ENCODE measurements at regions not wholly inside any gene's neighbourhood (a gene's known extent, or its start where the extent isn't known, plus 50 kb on each side); places are given as distances from the start of the nearest gene placed in this dataset.

DNA sequence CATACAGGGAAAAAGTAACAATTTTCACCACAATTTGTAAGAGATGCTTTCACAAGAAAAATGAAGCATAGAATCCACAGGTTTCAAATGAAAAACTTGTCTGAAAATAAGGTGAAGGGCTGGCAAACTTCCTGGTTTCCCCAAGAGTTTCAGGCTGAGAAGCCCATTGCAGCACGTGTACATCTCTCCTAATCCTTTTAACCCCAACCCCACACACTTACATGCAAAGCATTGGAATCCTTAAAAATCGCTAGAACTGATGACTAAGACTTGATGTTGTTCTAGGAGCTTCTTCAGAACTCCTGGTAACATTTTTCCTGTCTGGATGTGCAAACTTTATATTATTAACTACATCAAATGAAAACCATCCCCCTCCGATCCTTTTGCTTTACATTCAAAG, 317.8 kb upstream of the RGMB start:
- no peak for TF ChIP-seq GABPA (IDR thresholded peaks at IDR 0.05; ENCODE audit: borderline replicate concordance, insufficient read depth, low read length)
- TF ChIP-seq, protein P1, sequence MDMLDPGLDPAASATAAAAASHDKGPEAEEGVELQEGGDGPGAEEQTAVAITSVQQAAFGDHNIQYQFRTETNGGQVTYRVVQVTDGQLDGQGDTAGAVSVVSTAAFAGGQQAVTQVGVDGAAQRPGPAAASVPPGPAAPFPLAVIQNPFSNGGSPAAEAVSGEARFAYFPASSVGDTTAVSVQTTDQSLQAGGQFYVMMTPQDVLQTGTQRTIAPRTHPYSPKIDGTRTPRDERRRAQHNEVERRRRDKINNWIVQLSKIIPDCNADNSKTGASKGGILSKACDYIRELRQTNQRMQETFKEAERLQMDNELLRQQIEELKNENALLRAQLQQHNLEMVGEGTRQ (IDR thresholded peaks at IDR 0.05; ENCODE audit: low read length) = no peak
- no peak for TF ChIP-seq TAF7 (optimal IDR thresholded peaks at IDR 0.05; ENCODE audit: borderline replicate concordance, low read depth, low read length)
- no peak for TF ChIP-seq EP300 (IDR thresholded peaks at IDR 0.05; ENCODE audit: borderline replicate concordance in 1 of 2, low read depth in 2 of 2, low read length in 2 of 2)
- no peak for TF ChIP-seq HDAC6 (IDR thresholded peaks at IDR 0.05; ENCODE audit: low read depth, low read length)
- no peak for TF ChIP-seq TBP (IDR thresholded peaks at IDR 0.05; ENCODE audit: low read depth, low read length)
- no peak for TF ChIP-seq TAF1 (IDR thresholded peaks at IDR 0.05; ENCODE audit: low read depth, low read length)
- TF ChIP-seq POLR2AphosphoS5 (IDR thresholded peaks at IDR 0.05; ENCODE audit: low read depth, low read length) = no peak
- TF ChIP-seq HDAC2 (IDR thresholded peaks at IDR 0.05; ENCODE audit: borderline replicate concordance in 1 of 2, low read depth in 2 of 2, low read length in 2 of 2) = no peak
- TF ChIP-seq SRF (IDR thresholded peaks at IDR 0.05; ENCODE audit: low read depth, low read length) = no peak
- no peak for TF ChIP-seq KDM4A (IDR thresholded peaks at IDR 0.05; ENCODE audit: low read depth, low read length, severe bottlenecking)
- TF ChIP-seq ZNF274 (IDR thresholded peaks at IDR 0.05; ENCODE audit: borderline replicate concordance, extremely low read depth, low read length) = no peak

More for the DNA sequence above, 317.8 kb upstream of the RGMB start:
- Histone ChIP-seq H3K79me1 (ENCODE audit: low read depth, low read length) (no peaks in the 10 kb centered on the region), H3K9me3 (ENCODE audit: insufficient read depth in 2 of 2, low read depth in 1 of 2, low read length in 1 of 2) (no peaks in the 10 kb centered on the region), H2AFZ (ENCODE audit: low read length) (no peak overlapping the region), H3K79me2 (ENCODE audit: control insufficient read depth in 1 of 2, insufficient read depth in 2 of 2, low read length in 2 of 2) (no peaks in the 10 kb centered on the region), H3K27ac (ENCODE audit: low read depth, low read length) (no peak overlapping the region), H3K9ac (replicated peaks in 1 of 4; ENCODE audit: extremely low read depth in 1 of 4, low read depth in 3 of 4, low read length in 3 of 4) (no peak overlapping the region), H3K18ac (ENCODE audit: extremely low read depth, low read length) (no peak overlapping the region), H4K5ac (ENCODE audit: insufficient read length, low read depth, low read length) (no peak overlapping the region), H3K36me3 (ENCODE audit: control insufficient read depth in 2 of 4, insufficient read depth in 4 of 4, low read length in 3 of 4) (no peaks in the 10 kb centered on the region), H3K4me3 (ENCODE audit: extremely low read depth in 1 of 4, insufficient read depth in 2 of 4, low read depth in 3 of 4, low read length in 4 of 4) (no peak overlapping the region), H2BK20ac (ENCODE audit: low read length) (no peak overlapping the region), H2BK15ac (ENCODE audit: low read length) (no peak overlapping the region), H2BK5ac (ENCODE audit: low read depth, low read length) (no peak overlapping the region), H3K4me2 (ENCODE audit: insufficient read depth in 1 of 2, low read depth in 2 of 2, low read length in 2 of 2) (no peak overlapping the region), H3K14ac (ENCODE audit: insufficient read length) (no peak overlapping the region), H3K27me3 (replicated peaks in 1 of 4; ENCODE audit: control insufficient read depth in 3 of 4, extremely low read depth in 1 of 4, insufficient read depth in 3 of 4, low read length in 3 of 4) (no peaks in the 10 kb centered on the region), H2AK5ac (ENCODE audit: low read depth, low read length) (no peak overlapping the region), H3K4me1 (replicated peaks in 1 of 4; ENCODE audit: control insufficient read depth in 3 of 4, insufficient read depth in 4 of 4, low read length in 3 of 4) (no peaks in the 10 kb centered on the region), H2BK120ac (replicated peaks; ENCODE audit: low read depth, low read length) (no peak overlapping the region), H2BK12ac (ENCODE audit: low read depth, low read length) (no peak overlapping the region), H3K56ac (replicated peaks; ENCODE audit: insufficient read length, low read depth, low read length) (no peak overlapping the region), H3K23me2 (ENCODE audit: low read depth, low read length) (no peaks in the 10 kb centered on the region), H4K91ac (replicated peaks; ENCODE audit: insufficient read length, low read length) (no peak overlapping the region), H4K20me1 (replicated peaks in 1 of 2; ENCODE audit: control insufficient read depth in 1 of 2, insufficient read depth in 2 of 2, low read length in 2 of 2) (no peaks in the 10 kb centered on the region), H3K4ac (replicated peaks; ENCODE audit: insufficient read length, low read depth, low read length) (no peak overlapping the region), H3K23ac (ENCODE audit: insufficient read length) (no peak overlapping the region), H4K8ac (ENCODE audit: extremely low read depth, insufficient read depth, low read length) (no peak overlapping the region)
- 75% methylated on average over 3 of the region's 3 CpGs; no CpG with 5 or more reads in 1 of the 2 experiments for WGBS, 2 experiments (ENCODE audit: extremely low coverage in 1 of 2, insufficient coverage in 1 of 2, insufficient read length in 1 of 2, insufficient replicate concordance in 2 of 2, low coverage in 1 of 2, low lambda C conversion rate in 2 of 2, missing lambda C conversion rate in 1 of 2)
- CTCF ChIA-PET (ENCODE audit: partially characterized antibody) = no interaction called here
- no peak for DNase-seq (ENCODE audit: low read depth in 1 of 2, low spot score in 2 of 2)
- no peak for FAIRE-seq
- POLR2A ChIA-PET (ENCODE audit: partially characterized antibody) = no interaction called here

All from H1 (cell line).